Stimulated activated CD4-positive, alpha-beta T cell treated with anti-CD3 and anti-CD28 coated beads, Interleukin-4, amount 100 ng/mL, for 4 hours (primary cell): ENCODE measurements at regions not wholly inside any gene's neighbourhood (a gene's known extent, or its start where the extent isn't known, plus 50 kb on each side); places are given as distances from the start of the nearest gene placed in this dataset.

Source experiments
- DNase-seq, 2 experiments: peaks; one replicate each; pipeline ENCODE4 v3.0.0-alpha.2; 2020

DNA sequence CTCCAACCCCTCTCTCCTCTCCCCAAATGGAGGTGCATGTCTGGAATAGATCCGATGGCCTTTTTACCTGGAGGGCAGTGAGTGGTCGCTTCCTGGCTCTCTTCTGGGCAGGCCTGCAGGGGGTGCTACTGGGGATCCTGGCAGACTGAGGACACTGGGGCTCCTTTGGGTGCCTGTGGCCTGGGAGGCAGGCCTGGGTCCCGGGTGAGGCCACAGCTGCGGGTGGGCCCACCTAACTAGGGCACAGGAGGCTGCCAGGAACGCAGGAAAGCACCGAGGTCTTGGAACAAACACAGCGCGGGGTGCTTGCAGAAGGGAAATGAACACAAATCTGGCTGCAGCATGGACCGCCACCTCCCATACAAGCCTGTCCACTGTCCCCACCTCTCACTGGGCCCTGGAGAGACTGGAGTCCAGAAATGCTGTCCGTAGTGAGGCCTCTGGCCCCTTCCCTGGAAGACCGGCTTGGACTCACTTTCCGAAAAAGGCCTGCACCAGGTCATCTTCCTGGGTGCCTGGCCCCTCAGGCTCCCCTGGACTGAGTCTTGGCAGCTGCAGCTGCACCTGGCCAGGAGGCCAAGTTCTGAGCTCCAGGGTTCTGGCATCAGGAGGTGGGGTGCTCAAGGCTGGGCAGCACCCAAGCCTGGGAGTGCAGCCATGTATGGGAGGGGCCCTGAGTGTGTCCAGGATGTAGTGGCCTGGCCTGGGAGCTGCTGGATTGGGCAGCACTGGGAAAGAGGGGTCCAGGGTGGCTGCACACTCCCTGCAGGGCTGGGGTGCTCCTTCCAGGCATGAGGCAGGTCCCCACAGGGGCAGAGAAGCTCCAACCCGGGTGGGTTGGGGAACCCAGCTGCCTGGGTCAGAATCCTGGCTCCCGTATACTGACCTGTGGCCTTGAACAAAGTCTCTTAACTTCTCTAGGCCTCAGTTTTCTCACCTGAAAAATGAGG lies 195.1 kb downstream of the IRF8 start:
- DNase-seq: no peak

DNA sequence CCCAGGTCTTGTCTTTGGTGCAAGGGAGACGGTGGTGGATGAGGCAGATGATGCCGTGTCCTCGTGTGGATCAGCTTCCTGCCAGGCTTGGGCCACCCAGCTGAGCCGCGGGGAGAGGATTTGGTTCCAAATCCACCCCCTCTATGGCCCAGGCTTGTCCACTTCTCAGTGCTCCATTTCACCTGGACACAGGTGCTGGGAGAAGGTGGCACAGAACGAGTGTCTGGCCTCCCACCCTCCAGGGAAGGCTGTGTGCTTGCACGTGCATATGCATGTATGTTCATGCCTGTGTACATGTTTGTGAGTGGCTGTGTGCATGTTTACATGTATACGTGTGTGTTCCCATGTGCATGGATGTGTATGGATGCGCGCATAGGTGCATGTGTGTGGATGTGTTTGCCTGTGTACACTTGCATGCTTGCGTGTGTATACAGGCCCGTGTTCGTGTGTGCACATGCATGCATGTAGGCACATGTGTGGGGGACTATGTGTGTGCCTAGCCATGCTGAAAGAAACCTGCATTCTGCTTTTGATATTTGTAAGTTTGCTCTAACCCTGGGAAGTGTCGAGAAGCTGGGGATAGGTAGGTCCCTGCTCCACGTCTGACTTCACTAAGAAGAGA lies 196.3 kb downstream of the IRF8 start:
- no peak for DNase-seq

GRCh38 chr16:86095906-86096485 lies 197.0 kb downstream of the IRF8 start:
- no peak for DNase-seq

DNA sequence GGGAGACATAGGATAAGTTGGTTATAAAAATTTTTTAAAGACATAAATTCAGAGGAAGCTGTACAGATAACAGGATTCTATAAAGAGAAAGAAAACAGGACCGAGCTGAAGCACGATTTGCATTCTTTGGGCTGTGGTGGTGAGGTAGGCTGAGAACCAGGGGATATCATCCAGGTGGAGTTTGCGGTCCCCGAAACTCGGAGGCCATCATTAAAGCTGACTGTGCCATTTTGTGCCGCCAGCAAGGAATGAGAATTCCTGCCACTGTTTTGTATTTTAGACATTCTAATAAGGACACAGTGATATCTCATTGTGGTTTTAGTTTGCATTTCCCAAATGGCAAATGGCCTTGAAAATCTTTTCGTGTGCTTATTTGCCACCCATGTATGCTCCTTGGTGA lies 197.9 kb downstream of the IRF8 start:
- DNase-seq: no peak

DNA sequence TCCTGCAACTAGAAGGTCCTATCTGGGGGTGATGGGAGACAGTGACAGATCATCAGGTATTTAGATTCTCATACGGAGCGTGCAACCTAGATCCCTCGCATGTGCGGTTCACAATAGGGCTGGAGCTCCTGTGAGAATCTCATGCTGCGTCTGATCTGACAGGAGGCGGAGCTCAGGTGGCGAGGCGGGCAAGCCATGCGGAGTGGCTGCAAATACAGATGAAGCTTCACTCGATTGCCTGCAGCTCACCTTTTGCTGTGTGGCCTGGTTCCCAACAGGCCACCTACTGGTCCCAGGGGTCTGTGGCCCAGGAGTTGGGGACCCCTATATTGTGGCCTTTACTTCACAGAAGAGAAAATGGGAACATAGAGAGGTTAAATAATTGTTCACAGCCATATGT lies 200.4 kb downstream of the IRF8 start:
- DNase-seq: no peak

GRCh38 chr16:86100205-86101136 lies 201.5 kb downstream of the IRF8 start:
- no peak for DNase-seq

- DNase-seq: no peak
Observed at GRCh38 chr16:86101137-86101896, 202.4 kb downstream of the IRF8 start.

- DNase-seq: no peak
Observed at GRCh38 chr16:86101897-86102157, 202.9 kb downstream of the IRF8 start.

DNA sequence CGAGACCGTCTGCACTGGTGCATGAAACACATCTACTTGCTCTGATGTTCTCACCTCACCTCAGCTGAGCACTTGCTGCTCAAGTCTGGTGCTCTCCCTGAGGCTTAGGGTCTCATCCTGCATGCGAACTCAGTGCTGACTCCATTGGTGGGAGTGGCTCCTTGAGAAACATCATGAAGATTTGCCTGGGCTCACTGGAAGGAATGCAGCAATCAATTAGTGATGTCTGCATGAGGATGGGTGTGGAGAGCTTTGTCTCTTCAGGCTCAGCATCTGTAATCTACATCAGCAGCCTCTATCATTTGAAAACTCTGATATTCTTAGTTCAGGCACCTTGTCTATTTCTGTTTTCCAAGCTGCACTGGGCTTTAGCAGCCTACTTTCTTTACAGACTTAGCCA lies 204.4 kb downstream of the IRF8 start:
- no peak for DNase-seq

DNA sequence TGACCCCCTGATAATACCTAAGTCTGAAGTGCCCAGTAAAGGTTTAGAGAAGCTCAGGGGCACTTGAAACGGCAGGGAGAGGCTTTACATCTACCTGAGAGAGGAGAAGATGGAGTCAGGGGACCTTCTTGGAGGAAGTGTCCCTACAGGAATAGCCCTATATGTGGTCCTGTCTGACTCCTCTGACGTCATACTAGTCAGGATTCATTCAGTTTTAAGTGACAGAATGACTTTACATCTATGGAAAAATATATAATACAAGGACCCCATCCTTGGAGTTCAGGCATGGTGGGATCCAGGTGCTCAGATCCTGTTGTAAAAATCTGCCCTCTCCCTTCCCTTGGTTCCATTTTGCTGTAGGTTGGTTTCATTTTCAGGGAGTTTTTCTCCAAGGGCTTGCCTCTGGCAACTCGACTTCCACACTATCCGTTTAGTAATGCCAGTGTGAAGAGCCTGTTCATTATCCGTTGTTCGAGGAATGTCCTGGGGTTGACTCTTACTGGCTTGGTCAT lies 205.6 kb downstream of the IRF8 start:
- no peak for DNase-seq

DNA sequence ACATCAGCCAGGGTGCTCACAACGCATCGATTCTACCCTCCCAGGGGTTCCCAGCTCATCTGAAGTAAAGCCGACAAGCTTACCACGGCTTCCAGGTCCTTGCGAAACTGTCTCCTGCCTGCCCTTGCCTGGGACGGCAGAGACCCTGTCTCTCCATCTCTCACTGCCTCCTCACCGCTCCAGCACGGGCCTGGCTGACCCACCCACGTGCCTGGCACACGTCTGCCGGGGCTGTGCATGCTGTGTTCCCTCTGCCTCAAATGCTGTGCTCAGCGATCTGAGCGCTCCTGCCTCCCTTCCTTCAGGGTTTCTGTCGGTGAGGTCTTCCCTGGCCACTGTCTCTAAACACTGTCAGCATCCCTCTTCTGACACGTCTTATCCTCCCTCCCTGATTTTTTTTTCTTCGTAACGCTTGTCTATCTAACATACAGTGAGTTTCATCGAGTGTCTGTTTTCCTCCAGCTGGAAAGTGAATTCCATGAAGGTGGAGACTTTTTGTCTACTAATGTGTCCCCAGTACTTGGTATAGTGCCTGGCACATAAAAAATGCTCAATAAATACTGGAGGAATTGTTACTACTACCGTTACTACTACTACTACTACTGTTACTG lies 208.4 kb downstream of the IRF8 start:
- DNase-seq: no peak

DNA sequence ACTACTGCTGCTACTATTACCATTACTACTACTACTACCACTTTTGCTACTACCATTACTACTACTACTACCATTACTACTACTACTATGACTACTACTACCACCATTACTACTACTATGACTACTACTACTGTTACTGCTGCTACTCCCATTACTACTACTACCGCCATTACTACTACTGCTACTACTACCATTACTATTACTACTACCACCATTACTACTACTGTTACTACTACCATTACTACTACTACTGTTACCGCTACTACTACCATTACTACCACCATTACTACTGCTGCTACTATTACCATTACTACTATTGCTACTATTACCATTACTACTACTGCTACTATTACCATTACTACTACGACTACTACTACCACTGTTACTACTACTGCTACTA lies 209.1 kb downstream of the IRF8 start:
- no peak for DNase-seq

- DNase-seq: no peak
Observed at GRCh38 chr16:86110134-86110533, 211.2 kb downstream of the IRF8 start.

- no peak for DNase-seq
Observed at GRCh38 chr16:86110726-86111125, 211.8 kb downstream of the IRF8 start.

GRCh38 chr16:86112178-86112577 lies 213.2 kb downstream of the IRF8 start:
- no peak for DNase-seq

- DNase-seq: no peak
Observed at GRCh38 chr16:86117235-86117634, 218.3 kb downstream of the IRF8 start.

- no peak for DNase-seq
Observed at GRCh38 chr16:86117756-86118155, 218.8 kb downstream of the IRF8 start.

GRCh38 chr16:86118467-86119307 lies 219.7 kb downstream of the IRF8 start:
- DNase-seq: no peak

GRCh38 chr16:86120201-86121192 lies 221.5 kb downstream of the IRF8 start:
- DNase-seq: no peak
